ENCODE measurements at regions not wholly inside any gene's neighbourhood (a gene's known extent, or its start where the extent isn't known, plus 50 kb on each side); places are given as distances from the start of the nearest gene placed in this dataset.

DNA sequence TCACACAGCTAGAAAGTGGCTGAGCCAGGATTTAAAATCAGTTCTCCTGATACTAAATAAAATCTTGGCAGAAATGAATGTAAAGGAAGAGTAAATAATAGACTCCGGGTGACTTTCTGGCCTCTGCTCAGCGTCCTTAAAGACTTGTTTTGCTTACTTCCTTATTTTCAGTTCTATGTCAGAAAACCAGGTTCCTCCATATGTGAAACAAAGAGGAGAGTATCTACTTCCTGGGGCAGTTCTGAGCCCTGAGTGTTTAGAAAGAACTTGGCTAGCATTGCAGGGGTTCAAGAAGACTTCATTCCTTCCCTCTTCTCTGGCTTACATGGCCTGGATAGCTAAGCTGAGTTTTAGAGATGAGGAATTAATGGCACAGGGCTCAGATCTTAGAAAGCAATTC is 222.8 kb upstream of the TLE3 start:
- no peaks in the 10 kb centered on the region for H3K36me3 ChIP-seq (ENCODE audit: control insufficient read depth, insufficient read depth, low read length)
- peaks cover 23% of the 10 kb centered on the region; the same call in 1 of the 2 replicates for H3K4me1 ChIP-seq (ENCODE audit: control insufficient read depth, insufficient read depth, low read length)
- DNase-seq: no peak

More for the DNA sequence above, 222.8 kb upstream of the TLE3 start:
- Histone ChIP-seq H3K14ac (replicated peaks; ENCODE audit: low read depth, low read length) (no peak overlapping the region), H3K9me3 (ENCODE audit: control insufficient read depth, insufficient read depth, low read length) (no peaks in the 10 kb centered on the region; the same call in 1 of the 2 replicates), H2BK15ac (ENCODE audit: low read depth, low read length) (no peak overlapping the region), H3K27me3 (ENCODE audit: control insufficient read depth, insufficient read depth, low read length) (peaks cover 34% of the 10 kb centered on the region), H3K18ac (ENCODE audit: low read depth, low read length) (no peak overlapping the region), H2BK120ac (ENCODE audit: low read depth, low read length) (no peak overlapping the region), H4K20me1 (ENCODE audit: insufficient read depth, low read length) (no peaks in the 10 kb centered on the region), H2AK9ac (replicated peaks; ENCODE audit: low read depth, low read length, poor library complexity) (no peak overlapping the region), H4K8ac (ENCODE audit: low read depth in 2 of 2, low read length in 2 of 2) (no peak overlapping the region), H2AK5ac (ENCODE audit: low read depth, low read length) (no peak overlapping the region), H3K27ac (ENCODE audit: insufficient read depth, low read length) (no peak overlapping the region), H3K4me3 (ENCODE audit: insufficient read depth, low read depth, low read length) (no peak overlapping the region), H3K4ac (ENCODE audit: low read depth, low read length) (no peak overlapping the region), H4K5ac (ENCODE audit: low read depth, low read length) (no peak overlapping the region), H3K9me1 (ENCODE audit: insufficient read depth, low read length) (no peaks in the 10 kb centered on the region), H3K79me1 (ENCODE audit: low read depth in 1 of 2, low read length in 2 of 2) (no peaks in the 10 kb centered on the region), H2BK5ac (ENCODE audit: low read depth, low read length, poor library complexity, severe bottlenecking) (no peak overlapping the region), H3K23ac (ENCODE audit: low read depth, low read length) (no peak overlapping the region), H4K91ac (ENCODE audit: insufficient read depth, low read depth, low read length) (no peak overlapping the region), H3K9ac (ENCODE audit: low read depth, low read length) (no peak overlapping the region), H3K56ac (ENCODE audit: extremely low read depth, insufficient read depth, low read length) (no peak overlapping the region), H2AFZ (replicated peaks; ENCODE audit: low read length, poor library complexity) (no peak overlapping the region), H3K4me2 (ENCODE audit: low read depth, low read length) (no peak overlapping the region), H2BK20ac (ENCODE audit: low read depth, low read length) (no peak overlapping the region)
- intact Hi-C loops (cut with micrococcal nuclease): no loop called here
- no CpG with 5 or more reads among the region's 2 CpGs for WGBS, 2 experiments (ENCODE audit: extremely low coverage in 2 of 2, insufficient read length in 1 of 2)
- TF ChIP-seq CHD1 (IDR thresholded peaks at IDR 0.05; ENCODE audit: low read depth, low read length) (no peak), RFX5 (IDR thresholded peaks at IDR 0.05; ENCODE audit: low read depth, low read length) (no peak), SMC3 (IDR thresholded peaks at IDR 0.05; ENCODE audit: low read depth, low read length) (no peak), MAFK (IDR thresholded peaks at IDR 0.05; ENCODE audit: low read depth, low read length) (no peak)
- ATAC-seq (ENCODE audit: low read depth): no peak
- dilution Hi-C loops (cut with HindIII; ENCODE audit: low sequenced_read_pairs, unreplicated experiment): no loop called here
- POLR2A ChIA-PET (ENCODE audit: unreplicated experiment): no interaction called here
- CTCF ChIA-PET: no interaction called here
- in situ Hi-C loops (cut with MboI; ENCODE audit: low sequenced_read_pairs): no loop called here
- BruUV-seq (replicated peaks): no TSS peak
